Hematopoietic multipotent progenitor cell treated with erythropoietin and hydrocortisone succinate and interleukin-3 and kit ligand, for 4 days (in vitro differentiated cells): ENCODE measurements at regions not wholly inside any gene's neighbourhood (a gene's known extent, or its start where the extent isn't known, plus 50 kb on each side); places are given as distances from the start of the nearest gene placed in this dataset.
"Not testable (repeated sequence)": the region's sequence is repeated elsewhere in the genome, so short reads cannot be mapped to it uniquely, and the experiment has no call there.

Experiments used
- DNase-seq: peaks from one replicate; pipeline ENCODE4 v3.0.0-alpha.2; 2015

GRCh38 chr1:239954836-239955235 is 136.8 kb upstream of the FMN2 start:
- no peak for DNase-seq

- DNase-seq, result no peak
Measured at GRCh38 chr1:239955431-239955830, 136.3 kb upstream of the FMN2 start.

- DNase-seq, result no peak
Measured at GRCh38 chr1:239956263-239956662, 135.4 kb upstream of the FMN2 start.

GRCh38 chr1:239958063-239958462 is 133.6 kb upstream of the FMN2 start:
- no peak for DNase-seq

- no peak for DNase-seq
Measured at GRCh38 chr1:239960366-239960765, 131.3 kb upstream of the FMN2 start.

GRCh38 chr1:239963856-239964255 is 127.8 kb upstream of the FMN2 start:
- DNase-seq, result no peak

GRCh38 chr1:239976130-239976968 is 115.3 kb upstream of the FMN2 start:
- DNase-seq, result peak; percentile 74

- DNase-seq, result no peak
Measured at GRCh38 chr1:239977416-239977815, 114.3 kb upstream of the FMN2 start.

GRCh38 chr1:239979456-239979855 is 112.2 kb upstream of the FMN2 start:
- DNase-seq, result no peak

GRCh38 chr1:239982762-239983161 is 108.9 kb upstream of the FMN2 start:
- no peak for DNase-seq

- no peak for DNase-seq
Measured at GRCh38 chr1:239985044-239985443, 106.6 kb upstream of the FMN2 start.

GRCh38 chr1:239987103-239987745 is 104.5 kb upstream of the FMN2 start:
- DNase-seq, result peak; percentile 77

- DNase-seq, result no peak
Measured at GRCh38 chr1:239989990-239990389, 101.7 kb upstream of the FMN2 start.

GRCh38 chr1:239992566-239992965 is 99.1 kb upstream of the FMN2 start:
- DNase-seq, result not testable (repeated sequence)

- DNase-seq, result no peak
Measured at GRCh38 chr1:239993366-239993765, 98.3 kb upstream of the FMN2 start.

GRCh38 chr1:239995281-239995680 is 96.4 kb upstream of the FMN2 start:
- DNase-seq, result no peak

- no peak for DNase-seq
Measured at GRCh38 chr1:239997160-239997514, 94.5 kb upstream of the FMN2 start.

- DNase-seq, result peak; percentile 58
Measured at GRCh38 chr1:239997515-239998311, 94.0 kb upstream of the FMN2 start.

GRCh38 chr1:239998312-239998649 is 93.4 kb upstream of the FMN2 start:
- DNase-seq, result no peak

GRCh38 chr1:239999170-239999569 is 92.5 kb upstream of the FMN2 start:
- DNase-seq, result no peak

GRCh38 chr1:240000634-240001033 is 91.0 kb upstream of the FMN2 start:
- DNase-seq, result no peak

- no peak for DNase-seq
Measured at GRCh38 chr1:240001177-240001740, 90.4 kb upstream of the FMN2 start.

- peak; percentile 54 for DNase-seq
Measured at GRCh38 chr1:240004086-240004749, 87.5 kb upstream of the FMN2 start.
